HCT116 (cell line): ENCODE measurements at regions not wholly inside any gene's neighbourhood (a gene's known extent, or its start where the extent isn't known, plus 50 kb on each side); places are given as distances from the start of the nearest gene placed in this dataset.

ENCODE experiments used
- ATAC-seq: fragments of 200-7000 bp; cut with Tn5 transposase; 2 replicates; pipeline ENCODE4 v1.9.1; 2020; ENCODE audit warnings: mild to moderate bottlenecking, moderate library complexity
- BruUV-seq: library from RNA; stranded (reverse); fragments of 400-500 nt; replicated peaks from 2 replicates; lab custom pipeline; 2021; lab: Mats Ljungman, UMichigan
- CTCF ChIA-PET: fragments of 300-600 bp; sonication (Branson Sonifier 250); formaldehyde crosslinking; loops from one replicate; lab custom pipeline; 2021; ENCODE audit warnings: antibody characterized with exemption; lab: Charles Lee
- POLR2A ChIA-PET: fragments of 300-600, 350-600 bp; sonication (Branson Sonifier 250); formaldehyde crosslinking; loops from one replicate; lab custom pipeline; 2021; ENCODE audit warnings: antibody characterized with exemption; lab: Charles Lee
- RAD21 ChIA-PET, 2 experiments: fragments of 300-600 bp; sonication (Branson Sonifier 250); formaldehyde crosslinking; loops; one replicate each; lab custom pipeline; 2023; ENCODE audit warnings: low total read pairs in 2 of 2; ENCODE audit not compliant: uncharacterized antibody in 2 of 2, unreplicated experiment in 2 of 2, low non-redundant PET in 1 of 2; lab: Charles Lee
- DNase-seq: peaks from one replicate; pipeline ENCODE4 v3.0.0-alpha.2; 2010; ENCODE audit warnings: low read depth, low spot score
- H2AFZ ChIP-seq: fragments of 200-600 bp; shearing (Covaris generic), sonication (generic); 2 replicates; pipeline ENCODE4 v1.6.1; 2017; ENCODE audit warnings: low read depth, mixed run types, mixed read lengths, antibody characterized with exemption, low read length; ENCODE audit not compliant: poor library complexity, severe bottlenecking
- H3K27ac ChIP-seq: 2 replicates; pipeline ENCODE4 v1.5.1; 2012; ENCODE audit warnings: low read depth, low read length
- H3K27me3 ChIP-seq: fragments of 200-600 bp; sonication (generic); 2 replicates; pipeline ENCODE4 v1.6.1; 2016; ENCODE audit warnings: mixed run types, low read length, mixed read lengths; ENCODE audit not compliant: insufficient read depth
- H3K36me3 ChIP-seq, 2 experiments: fragments of 200-500 bp in 1 of 2; fragments of 200-600 bp in 1 of 2; sonication (Bioruptor generic) in 1 of 2; sonication (generic) in 1 of 2; 2 replicates each; pipeline versions ENCODE4 v1.5.1 to v1.6.1; 2014 to 2016; ENCODE audit warnings: low read length in 2 of 2, inconsistent platforms in 1 of 2, mixed read lengths in 1 of 2, mixed run types in 1 of 2; ENCODE audit not compliant: insufficient read depth in 2 of 2, control insufficient read depth in 1 of 2
- H3K4me1 ChIP-seq, 2 experiments: fragments of 200-600 bp in 1 of 2; sonication (generic) in 1 of 2; 2 replicates each; pipeline versions ENCODE4 v1.5.1 to v1.6.1; 2012 to 2017; ENCODE audit warnings: low read length in 2 of 2, inconsistent platforms in 1 of 2, mild to moderate bottlenecking in 1 of 2, mixed read lengths in 1 of 2, mixed run types in 1 of 2, moderate library complexity in 1 of 2; ENCODE audit not compliant: insufficient read depth in 2 of 2, control insufficient read depth in 1 of 2
- H3K4me2 ChIP-seq: fragments of 200-600 bp; sonication (generic); 2 replicates; pipeline ENCODE4 v1.6.1; 2017; ENCODE audit warnings: mixed run types, low read length, mixed read lengths
- H3K4me3 ChIP-seq, 2 experiments: fragments of 200-600 bp in 1 of 2; sonication (generic) in 1 of 2; replicated peaks in 1 of 2; 2 replicates each; pipeline ENCODE4 v1.5.1; 2011 to 2016; ENCODE audit warnings: low read length in 2 of 2, control low read depth in 1 of 2, low read depth in 1 of 2, mild to moderate bottlenecking in 1 of 2, mixed read lengths in 1 of 2, mixed run types in 1 of 2
- H3K79me2 ChIP-seq: fragments of 200-600 bp; sonication (generic); 2 replicates; pipeline ENCODE4 v1.6.1; 2017; ENCODE audit warnings: mild to moderate bottlenecking, mixed run types, low read length, moderate library complexity, mixed read lengths; ENCODE audit not compliant: insufficient read depth
- H3K9ac ChIP-seq: fragments of 200-600 bp; sonication (generic); 2 replicates; pipeline ENCODE4 v1.6.1; 2016; ENCODE audit warnings: low read length, mixed read lengths
- H3K9me2 ChIP-seq: fragments of 200-600 bp; sonication (generic), shearing (Covaris generic); 2 replicates; pipeline ENCODE4 v1.6.1; 2017; ENCODE audit warnings: mixed run types, mild to moderate bottlenecking, moderate library complexity; ENCODE audit not compliant: insufficient read depth
- H3K9me3 ChIP-seq, 2 experiments: fragments of 200-500 bp in 1 of 2; fragments of 200-600 bp in 1 of 2; sonication (Bioruptor generic) in 1 of 2; sonication (generic) in 1 of 2; 2 replicates each; pipeline ENCODE4 v1.6.1; 2014 to 2017; ENCODE audit warnings: low read length in 2 of 2, mixed read lengths in 2 of 2, inconsistent platforms in 1 of 2, low read depth in 1 of 2, mild to moderate bottlenecking in 1 of 2, mixed run types in 1 of 2, moderate library complexity in 1 of 2; ENCODE audit not compliant: control insufficient read depth in 1 of 2, insufficient read depth in 1 of 2
- H4K20me1 ChIP-seq: fragments of 200-600 bp; sonication (generic), shearing (Covaris generic); 2 replicates; pipeline ENCODE4 v1.6.1; 2017; ENCODE audit warnings: mixed run types, mild to moderate bottlenecking, moderate library complexity; ENCODE audit not compliant: insufficient read depth
- ATF3 ChIP-seq: IDR thresholded peaks from 2 replicates; pipeline ENCODE4 v1.6.1; 2012
- CBX3 ChIP-seq: IDR thresholded peaks from 2 replicates; pipeline ENCODE4 v1.6.1; 2012; ENCODE audit warnings: low read depth
- CEBPB ChIP-seq: IDR thresholded peaks from 2 replicates; pipeline ENCODE4 v1.6.1; 2012; ENCODE audit warnings: low read depth
- EGR1 ChIP-seq: IDR thresholded peaks from 2 replicates; pipeline ENCODE4 v1.6.1; 2012; ENCODE audit warnings: low read depth
- ELF1 ChIP-seq: IDR thresholded peaks from 2 replicates; pipeline ENCODE4 v1.6.1; 2012; ENCODE audit warnings: low read depth, borderline replicate concordance
- FOSL1 ChIP-seq: IDR thresholded peaks from 2 replicates; pipeline ENCODE4 v1.6.1; 2012; ENCODE audit warnings: low read depth
- JUND ChIP-seq: IDR thresholded peaks from 2 replicates; pipeline ENCODE4 v1.6.1; 2012
- MAX ChIP-seq: IDR thresholded peaks from 2 replicates; pipeline ENCODE4 v1.6.1; 2012
- POLR2A ChIP-seq: IDR thresholded peaks from 2 replicates; pipeline ENCODE4 v1.7.0; 2011; ENCODE audit warnings: borderline replicate concordance; ENCODE audit not compliant: insufficient read depth, insufficient read length; ENCODE audit errors: extremely low read depth
- RAD21 ChIP-seq: IDR thresholded peaks from 2 replicates; pipeline ENCODE4 v1.6.1; 2012; ENCODE audit warnings: low read depth, mild to moderate bottlenecking
- REST ChIP-seq: IDR thresholded peaks from 2 replicates; pipeline ENCODE4 v1.6.1; 2012; ENCODE audit warnings: low read depth
- SRF ChIP-seq: IDR thresholded peaks from 2 replicates; pipeline ENCODE4 v1.6.1; 2012; ENCODE audit warnings: low read depth
- TCF7L2 ChIP-seq: IDR thresholded peaks from 2 replicates; pipeline ENCODE4 v1.7.0; 2011; ENCODE audit warnings: borderline replicate concordance, inconsistent platforms; ENCODE audit not compliant: insufficient read depth, insufficient read length; ENCODE audit errors: extremely low read depth
- ZFX ChIP-seq: fragments of 450-650 bp; IDR thresholded peaks from 2 replicates; pipeline ENCODE4 v1.6.1; 2017
- ZNF274 ChIP-seq: fragments of 200-500 bp; sonication (Bioruptor generic); IDR thresholded peaks from 2 replicates; pipeline ENCODE4 v1.6.1; 2014; ENCODE audit warnings: mild to moderate bottlenecking, low read depth, low read length, inconsistent platforms
- intact Hi-C: fragments of 100-400 bp; cut with micrococcal nuclease; formaldehyde crosslinking; loops from 2 replicates; pipeline ENCODE4 v1.10.0; 2022

GRCh38 chr4:161160718-161161117 is 1003.1 kb downstream of the FSTL5 start:
- TF ChIP-seq FOSL1 (no peak), CBX3 (no peak), REST (no peak), MAX (no peak), RAD21 (no peak), POLR2A (no peak), ZFX (no peak), JUND (no peak), ZNF274 (no peak), EGR1 (no peak), TCF7L2 (no peak), ATF3 (no peak), ELF1 (no peak), SRF (no peak), CEBPB (no peak)
- POLR2A ChIA-PET: no interaction called here
- H3K4me2 ChIP-seq: no peak overlapping the region
- H3K79me2 ChIP-seq: no peaks in the 10 kb centered on the region
- no peak overlapping the region for H3K27ac ChIP-seq
- H3K36me3 ChIP-seq: no peaks in the 10 kb centered on the region
- H3K4me3 ChIP-seq: no peak overlapping the region
- no peak overlapping the region for H2AFZ ChIP-seq
- DNase-seq (no peak), ATAC-seq (no peak)
- H3K9ac ChIP-seq: no peak overlapping the region
- CTCF ChIA-PET: no interaction called here
- BruUV-seq: no TSS peak
- no peaks in the 10 kb centered on the region for H3K27me3 ChIP-seq
- H3K9me2 ChIP-seq: no peaks in the 10 kb centered on the region
- RAD21 ChIA-PET: no interaction called here
- H3K4me1 ChIP-seq: no peaks in the 10 kb centered on the region
- intact Hi-C loops: no loop called here
- H3K9me3 ChIP-seq: no peaks in the 10 kb centered on the region
- H4K20me1 ChIP-seq: no peaks in the 10 kb centered on the region
